Ureter (tissue), 1 donor: ENCODE measurements at regions not wholly inside any gene's neighbourhood (a gene's known extent, or its start where the extent isn't known, plus 50 kb on each side); places are given as distances from the start of the nearest gene placed in this dataset.
A peak's percentile ranks its signal among the peaks of the same experiment; 100 is the strongest.

Source experiments
- DNase-seq: peaks from one replicate; pipeline ENCODE4 v3.0.0-alpha.2; 2020; ENCODE audit warnings: low spot score
- donor health status: DM: yes; HTN: yes; CAD: no.

DNA sequence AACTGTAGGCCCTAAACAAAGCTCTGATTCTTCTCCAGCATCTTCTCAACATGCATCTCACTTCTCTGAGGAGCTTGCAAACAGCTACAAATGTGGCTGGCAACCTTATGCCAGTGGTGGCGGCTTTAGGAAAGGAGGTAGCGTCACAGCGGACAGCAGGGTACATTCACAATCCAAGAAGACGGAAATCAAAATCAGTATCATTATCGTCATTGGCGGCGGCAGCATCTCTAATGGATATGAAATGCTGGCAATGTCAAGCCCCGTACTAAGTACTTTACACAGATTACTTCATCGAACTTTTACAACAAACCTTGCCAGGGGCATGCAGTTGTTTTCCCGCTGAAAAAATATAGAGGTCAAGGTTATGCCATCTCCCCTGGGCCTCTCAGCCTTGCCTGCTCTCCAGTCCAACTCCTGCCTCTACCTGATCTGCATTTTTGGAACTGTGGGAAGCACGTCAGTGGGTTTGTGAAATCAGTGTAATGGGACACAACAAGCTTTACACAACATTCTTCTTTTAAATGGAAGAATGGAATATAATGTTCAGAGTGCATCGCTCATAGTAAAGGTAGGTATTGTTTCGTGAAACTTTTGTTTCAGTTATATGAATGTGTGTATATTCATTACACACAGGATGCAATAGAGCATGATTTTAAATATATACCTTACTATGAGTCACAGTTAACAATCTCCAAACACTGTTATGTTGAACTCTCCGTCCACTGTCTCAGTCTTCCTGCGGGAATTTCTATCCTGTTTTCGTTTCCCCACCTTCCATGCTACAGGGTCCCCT is 152.9 kb downstream of the TTC32 start:
- DNase-seq, result no peak

DNA sequence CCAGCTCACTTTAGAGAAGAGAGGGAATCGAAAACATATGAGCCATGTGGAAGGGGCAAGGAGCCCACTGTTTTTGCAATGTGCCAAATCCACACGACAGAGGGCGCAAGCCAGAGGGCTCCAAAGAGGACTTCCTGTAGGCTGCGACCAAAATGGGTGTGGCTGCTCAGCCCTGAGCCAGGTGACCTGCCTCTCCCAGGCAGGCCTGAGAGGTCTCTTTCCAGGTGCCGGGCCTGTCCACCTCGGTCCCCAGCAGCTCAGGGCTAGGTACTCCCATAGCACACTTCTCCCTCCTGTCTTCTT is 153.8 kb downstream of the TTC32 start:
- no peak for DNase-seq

DNA sequence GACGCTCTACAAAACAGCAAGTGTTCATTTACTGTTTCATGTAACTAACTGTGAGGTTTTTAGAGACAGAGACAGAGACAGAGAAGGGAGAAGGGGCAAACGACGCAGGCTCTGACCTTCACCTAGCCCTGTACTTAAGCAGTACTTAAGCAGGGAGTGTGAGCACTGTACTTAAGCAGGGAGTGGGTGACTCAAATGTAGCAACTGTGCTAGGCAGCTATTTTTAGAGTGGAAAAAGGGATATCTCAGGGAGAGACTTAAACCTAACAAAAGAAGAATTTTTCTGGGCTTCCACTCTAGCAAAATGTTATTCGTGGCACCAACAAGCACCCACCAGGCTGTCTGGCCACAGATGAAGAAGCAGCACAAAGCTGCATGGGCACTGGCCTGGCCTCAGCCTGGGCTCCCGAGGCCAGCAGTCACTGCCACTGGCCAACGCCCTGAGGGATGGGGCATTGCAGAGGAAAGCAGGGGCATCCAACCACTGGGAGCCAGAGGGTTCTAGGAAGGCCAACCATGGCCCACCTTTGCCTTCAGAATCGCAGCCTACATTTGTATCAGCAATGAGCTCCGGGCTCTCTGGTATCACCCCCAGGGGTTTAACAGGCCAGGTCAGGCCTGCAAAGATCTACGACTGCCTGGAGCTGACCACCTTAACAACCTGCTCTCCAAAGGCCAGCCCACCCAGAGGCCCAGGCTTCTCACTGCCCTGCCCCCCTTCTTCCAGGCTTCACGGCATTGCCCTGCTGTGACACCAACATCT is 154.3 kb downstream of the TTC32 start:
- DNase-seq, result no peak

DNA sequence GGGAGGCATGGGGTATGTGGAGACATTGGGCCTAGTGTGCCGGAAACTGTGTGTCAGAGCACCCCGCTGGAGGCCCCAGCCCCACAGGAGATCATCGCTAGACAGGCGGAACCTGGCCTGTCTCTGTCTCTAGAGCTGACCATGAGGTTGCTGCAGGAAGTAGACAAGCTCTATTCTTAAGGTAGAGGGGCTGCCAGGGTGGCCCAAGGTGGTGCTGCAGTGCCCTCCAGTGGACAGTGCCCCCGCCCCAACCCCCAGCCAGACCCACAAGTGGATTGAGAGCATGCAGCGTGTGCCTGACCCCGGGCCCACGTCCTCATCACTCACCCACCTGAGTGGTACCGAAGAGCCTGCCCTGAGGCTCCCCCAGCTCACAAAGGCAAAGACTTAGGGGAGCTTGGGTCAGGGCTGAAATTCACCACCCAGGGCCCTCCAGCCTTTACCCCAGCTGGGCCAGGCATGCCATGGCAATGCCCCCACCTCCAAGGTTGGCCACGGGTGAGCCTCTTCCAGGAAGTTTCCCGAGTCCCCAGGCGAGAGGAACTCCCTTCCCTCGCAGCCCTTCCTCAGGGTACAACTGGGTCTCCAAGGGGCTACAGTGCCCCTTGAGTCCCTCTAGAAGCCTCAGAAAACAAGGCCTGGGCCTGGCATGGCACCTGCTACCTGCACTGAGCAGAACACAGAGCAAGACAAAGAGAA is 155.0 kb downstream of the TTC32 start:
- no peak for DNase-seq

DNA sequence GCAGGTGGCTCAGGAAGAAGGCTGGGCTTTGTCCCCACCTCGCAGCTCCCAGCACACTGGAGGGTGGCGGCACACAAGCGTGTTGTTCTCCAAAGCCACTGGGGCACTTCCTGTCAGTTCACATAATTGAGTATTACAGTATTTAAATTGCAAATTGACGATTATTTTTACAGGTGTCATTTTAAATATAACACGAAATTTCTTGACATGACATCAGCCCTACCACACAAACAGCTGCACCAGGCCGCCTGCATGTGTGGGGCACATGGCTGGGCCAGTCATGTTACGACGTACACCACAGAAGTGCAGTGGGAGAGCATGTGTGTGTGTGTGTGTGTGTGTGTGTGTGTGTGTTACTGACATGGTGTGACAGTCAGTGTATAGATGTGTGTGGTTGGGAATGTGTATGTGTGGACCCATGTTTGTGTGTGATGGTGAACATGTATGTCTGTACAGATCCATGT is 155.6 kb downstream of the TTC32 start:
- no peak for DNase-seq

DNA sequence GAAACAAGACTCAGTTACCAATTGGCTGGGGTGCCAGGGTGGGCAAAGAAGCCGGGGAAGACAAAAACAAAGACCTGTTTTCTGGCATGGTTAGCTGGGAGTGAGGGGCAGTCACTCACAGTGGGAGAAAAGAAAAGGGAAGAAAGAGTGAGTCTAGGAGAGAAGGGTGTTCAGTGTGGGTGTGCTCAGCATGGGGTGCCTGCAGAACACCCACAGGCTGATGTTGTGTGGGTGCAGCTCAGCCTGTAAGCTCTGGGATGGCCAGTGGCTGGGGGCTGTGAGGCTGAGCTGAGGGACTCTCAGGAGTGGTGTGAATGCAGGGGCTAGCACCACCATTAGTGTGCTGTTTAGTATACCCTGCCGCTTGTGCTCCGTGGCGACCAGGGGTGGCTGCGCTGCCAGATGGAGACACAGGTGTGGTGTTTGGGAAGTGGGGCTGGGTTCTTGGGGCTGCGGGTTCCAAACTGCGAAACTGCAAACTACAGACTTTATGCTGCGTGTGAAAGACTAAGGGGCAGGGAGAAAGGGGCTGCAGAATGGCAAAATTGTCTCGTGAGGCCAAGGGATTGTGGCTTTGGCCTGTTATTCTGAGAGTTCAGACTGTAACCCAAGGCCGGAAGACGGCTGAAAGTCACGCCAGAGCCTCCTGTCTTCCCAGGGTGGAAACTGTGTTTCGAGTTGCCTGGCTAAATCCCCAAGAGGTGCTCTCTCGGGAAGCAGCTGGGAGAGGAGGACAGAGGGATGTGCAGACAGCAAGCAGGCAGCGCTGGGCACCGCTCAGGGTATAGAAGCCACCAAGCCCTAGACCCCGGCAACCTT is 156.3 kb downstream of the TTC32 start:
- DNase-seq, result no peak

DNA sequence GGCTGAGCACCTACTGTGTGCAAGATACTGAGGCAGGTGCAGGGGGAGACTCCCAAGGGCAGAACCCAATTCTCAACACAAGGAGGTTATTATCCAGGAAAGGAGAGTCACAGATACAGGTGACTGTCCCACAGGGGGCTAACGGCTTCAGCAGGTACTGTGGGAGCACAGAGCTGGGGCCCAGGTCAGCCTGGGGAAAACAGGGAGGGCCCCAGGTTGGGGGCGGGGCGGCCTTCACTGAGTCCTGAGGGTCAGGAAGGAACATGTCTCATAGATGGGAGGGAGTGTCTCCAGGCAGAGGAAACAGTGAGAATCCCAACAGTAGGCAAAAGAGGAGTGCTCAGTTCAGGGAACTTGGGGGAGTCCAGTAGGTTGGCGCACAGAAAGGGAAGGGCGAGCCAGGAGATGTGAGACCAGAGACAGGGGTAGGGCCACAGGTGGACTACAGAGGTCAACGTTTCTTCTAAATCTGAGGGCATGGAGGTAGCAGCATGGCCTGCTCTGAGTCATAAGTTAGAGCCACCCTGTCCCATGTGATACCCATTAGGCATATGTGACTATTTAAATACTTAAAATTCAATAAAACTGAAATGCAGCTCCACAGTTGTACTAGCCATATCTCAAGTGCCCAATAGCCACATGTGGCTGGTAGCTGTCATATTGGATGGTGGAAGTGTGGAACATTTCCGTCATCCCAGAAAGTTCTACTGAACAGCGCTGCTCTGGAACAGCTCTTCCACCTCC is 157.2 kb downstream of the TTC32 start:
- DNase-seq, result no peak

DNA sequence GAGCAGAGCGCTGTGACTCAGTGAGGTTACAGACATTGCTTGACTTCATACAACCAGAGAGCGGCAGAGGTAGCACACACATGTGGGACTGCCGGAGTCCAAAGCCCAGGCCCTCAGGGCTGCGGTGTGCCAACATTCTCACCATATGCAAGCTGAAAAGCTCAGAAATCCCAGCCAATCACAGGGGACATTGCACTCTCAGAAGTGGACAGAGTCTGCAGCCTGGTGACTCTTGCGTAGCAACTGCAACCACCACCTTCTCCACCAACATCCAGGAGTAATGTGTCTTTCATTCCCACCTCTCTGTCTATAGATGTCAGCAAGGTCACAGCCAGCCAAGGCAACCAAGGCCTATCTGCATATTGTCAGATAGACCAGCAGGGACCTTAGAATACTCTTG is 158.1 kb downstream of the TTC32 start:
- no peak for DNase-seq

DNA sequence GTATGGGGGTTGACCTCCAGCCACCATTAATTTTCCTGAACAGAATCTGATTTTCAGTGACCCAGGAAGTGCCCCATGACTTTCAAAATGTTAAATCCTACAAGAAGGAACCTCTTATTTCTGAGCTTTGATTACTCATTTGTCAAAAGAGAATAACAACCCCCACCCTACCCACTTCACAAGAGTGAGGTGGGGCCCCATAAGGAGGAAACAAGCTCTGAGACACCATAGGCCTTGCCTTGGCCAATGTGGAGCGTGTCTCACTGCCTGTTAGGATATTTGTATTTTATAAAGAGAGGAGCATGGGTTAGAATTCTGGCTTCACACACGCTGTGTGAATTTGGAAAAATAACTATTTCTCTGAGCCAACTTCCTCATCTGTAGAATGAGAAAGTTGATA is 158.9 kb downstream of the TTC32 start:
- DNase-seq, result no peak

DNA sequence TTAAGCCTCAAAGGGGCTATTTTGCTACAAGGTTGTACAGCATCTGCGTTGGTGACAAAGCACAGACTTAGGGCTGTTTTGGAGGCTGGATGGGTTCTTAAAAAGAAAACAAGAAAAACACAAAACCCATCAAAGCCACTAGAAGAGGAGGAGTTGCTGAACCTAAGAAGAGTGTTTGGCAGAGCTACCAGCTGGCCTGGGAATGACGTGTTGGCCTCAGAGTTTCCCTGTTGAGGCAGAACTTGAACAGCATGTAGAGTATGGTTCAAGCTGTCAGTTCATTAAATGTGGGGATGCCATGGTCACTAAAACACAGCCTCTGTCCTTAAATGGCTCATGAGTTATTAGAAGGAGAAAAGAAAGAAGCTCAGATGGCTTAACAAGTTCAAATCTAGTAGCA is 162.5 kb downstream of the TTC32 start:
- no peak for DNase-seq

DNA sequence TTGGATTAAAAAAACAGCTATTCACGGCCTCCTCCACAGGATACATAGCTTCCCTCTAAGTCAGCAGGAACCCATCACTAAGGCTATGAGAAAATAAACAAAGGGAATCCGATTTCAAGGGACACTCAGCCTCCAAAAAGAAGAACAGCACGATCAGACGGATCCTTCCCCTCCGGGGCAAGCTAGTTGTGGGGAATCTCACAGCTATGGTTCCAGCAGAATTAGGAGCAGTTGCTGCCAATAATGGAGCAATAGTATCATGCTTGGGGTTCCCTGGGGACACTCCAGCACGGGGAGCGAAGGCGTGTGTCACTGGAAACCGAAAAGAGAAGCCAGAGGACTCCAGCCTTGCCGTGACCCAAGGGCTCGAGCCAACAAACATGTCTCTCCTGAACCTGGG is 163.1 kb downstream of the TTC32 start:
- peak; percentile 57 for DNase-seq

DNA sequence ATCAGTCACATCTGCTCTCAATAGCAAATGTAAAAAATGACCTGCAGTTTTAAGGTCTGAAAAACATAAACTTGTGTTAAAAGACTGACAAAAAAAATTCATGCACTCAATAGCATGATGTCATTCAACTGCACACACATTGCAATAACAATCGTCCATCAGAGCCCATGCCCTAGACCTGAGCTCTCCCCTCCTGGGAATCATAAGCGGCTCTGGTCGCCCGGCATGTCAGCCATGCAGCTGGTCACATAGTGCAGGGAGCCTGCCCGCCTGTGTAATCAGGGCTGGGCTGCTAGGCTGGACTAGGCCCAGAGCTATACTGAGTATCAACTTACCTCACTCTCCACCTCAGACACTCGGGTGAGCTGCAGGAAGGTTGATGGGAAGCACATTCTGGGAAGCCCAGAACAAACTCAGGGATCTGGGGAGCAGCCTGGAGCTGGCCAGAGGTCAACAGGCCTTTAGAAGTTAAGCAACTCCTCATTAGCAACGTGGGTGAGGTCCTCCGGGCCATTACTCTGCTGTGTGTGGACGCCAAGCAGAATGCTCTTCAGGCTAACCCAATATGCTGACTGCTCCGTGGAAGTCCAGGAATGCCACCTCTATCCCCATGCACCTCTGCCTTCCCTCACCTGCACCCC is 165.5 kb downstream of the TTC32 start:
- DNase-seq, result no peak

DNA sequence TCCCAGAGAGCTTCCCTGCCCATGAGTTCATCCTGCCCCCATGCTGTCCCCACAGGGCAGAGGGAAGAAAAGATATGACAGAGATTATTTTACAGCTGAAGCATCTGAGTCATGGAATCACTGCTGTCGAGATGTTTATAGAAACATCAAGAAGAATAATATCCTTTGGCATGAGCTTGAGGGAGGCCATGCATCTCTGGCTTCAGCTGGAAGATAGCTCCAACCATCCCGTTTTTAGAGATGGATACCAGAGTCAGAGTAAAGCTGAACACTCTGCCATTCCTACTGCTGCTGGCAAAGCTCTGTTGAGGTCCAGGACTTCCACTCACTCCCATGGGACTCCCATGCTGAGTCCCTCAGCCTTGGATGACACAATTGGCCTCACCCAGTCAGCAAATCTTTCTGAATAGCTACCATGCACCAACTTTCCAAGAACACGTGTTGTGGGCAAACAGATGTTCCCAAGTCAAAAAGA is 167.8 kb downstream of the TTC32 start:
- DNase-seq, result no peak

DNA sequence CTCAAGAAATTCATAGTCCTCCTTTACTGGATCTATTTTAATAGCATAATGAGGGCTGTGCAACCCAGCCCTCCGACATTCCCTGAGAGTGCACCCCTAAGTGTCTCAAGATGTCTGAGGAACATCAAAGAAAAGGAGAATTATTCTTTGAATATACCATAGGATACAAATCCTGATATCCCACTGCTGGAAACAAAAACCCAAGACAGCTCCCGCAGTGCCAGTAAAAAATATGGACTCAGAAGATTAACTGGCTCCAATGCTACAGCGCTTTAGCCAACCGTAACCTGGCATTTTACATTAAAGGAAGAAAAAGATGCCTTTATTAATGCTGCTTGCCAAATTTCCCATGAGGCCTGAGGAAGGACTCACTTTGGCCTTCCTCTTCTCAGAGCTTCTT is 168.4 kb downstream of the TTC32 start:
- no peak for DNase-seq

DNA sequence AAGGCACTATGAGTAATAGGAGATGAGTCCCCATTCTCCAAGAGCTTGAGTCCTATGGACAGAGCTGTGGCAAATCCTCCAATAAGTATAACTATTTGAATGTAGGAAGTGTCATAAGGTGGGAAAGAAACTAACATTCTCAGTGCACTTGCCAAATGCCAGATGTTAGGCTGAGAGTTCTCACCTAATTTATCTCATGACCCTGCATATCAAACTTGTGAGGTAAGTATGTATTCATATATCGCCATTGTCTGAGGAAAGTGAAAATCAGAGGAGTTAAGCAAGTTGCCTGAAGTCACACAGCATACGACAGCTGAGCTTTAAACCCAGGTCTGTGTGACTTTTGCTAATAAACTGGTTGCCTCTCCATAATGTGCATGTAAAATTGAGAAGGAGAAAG is 169.5 kb downstream of the TTC32 start:
- DNase-seq, result no peak

DNA sequence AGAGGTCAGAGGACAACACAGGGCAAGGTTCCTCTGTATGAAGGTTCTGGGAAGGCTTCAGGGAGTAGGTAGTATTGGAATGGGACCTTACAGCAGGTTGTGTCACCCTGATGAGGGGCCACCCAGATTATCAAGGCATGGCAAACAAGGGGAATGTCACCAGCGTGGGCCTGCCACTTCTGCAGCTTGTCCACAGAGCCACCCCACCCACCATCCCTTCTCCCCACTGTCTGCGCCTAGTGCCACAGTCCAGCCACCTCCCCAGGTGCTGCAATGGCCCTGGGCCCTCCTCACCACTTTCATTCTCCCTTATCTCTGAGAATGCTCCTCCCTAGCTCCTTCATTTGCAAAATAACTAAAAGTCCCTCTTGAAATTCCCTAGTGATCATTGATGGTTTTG is 170.3 kb downstream of the TTC32 start:
- no peak for DNase-seq

DNA sequence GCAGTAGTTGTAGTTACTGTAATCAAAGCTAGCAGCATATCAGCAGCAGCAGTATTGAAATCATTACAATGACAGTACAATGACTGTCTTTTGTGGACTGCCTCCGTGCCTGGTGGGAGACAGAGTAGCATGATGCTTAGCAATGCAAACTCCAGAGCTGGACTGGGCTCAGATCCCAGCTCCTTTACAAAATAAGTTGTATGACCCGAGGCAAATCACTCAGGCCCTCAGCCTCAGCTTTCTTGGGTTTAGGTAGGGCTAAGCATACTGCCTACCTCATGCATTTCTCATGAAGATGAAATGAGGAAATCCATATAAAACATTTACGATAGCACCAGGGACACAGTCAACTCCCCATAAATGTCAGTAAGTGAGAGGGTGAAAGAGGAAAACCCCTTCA is 170.7 kb downstream of the TTC32 start:
- DNase-seq, result no peak

DNA sequence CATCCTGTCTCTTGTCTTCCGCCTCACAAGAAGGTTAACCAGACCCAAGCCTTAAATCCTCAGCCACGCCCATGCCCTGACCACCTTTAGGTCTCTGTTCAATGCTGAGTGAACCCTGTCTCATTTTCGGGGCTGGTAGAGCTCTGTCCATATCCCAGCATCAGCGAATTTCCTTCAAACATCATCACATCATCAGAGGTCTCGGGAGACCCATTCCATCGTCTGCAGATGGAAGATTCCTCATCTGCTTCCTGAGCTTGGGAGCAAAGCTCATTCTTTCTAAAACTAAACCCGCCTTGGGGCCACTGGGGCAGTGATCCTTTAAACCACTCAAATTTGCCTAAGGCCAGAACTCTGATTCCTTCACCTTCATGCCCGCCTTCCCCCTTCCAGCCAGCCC is 173.7 kb downstream of the TTC32 start:
- DNase-seq, result no peak

DNA sequence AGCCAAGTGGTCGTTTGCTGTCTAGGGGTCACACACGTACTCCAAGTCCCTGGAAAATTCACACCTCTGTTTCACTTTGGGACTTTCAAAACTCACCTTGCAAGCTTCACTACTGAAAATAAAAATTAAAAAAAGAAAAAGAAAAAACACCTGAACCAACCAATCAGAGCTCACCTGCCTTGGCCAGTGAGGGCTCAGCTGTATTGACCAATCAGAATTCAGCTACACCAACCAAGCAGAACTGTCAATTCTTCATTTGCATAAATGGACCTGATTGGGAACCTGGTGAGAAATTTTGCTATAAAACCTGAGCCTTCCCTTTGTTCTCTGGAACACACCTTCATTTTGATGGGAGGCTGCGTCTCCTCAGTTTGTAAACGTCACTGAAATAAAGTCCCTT is 176.4 kb downstream of the TTC32 start:
- no peak for DNase-seq

DNA sequence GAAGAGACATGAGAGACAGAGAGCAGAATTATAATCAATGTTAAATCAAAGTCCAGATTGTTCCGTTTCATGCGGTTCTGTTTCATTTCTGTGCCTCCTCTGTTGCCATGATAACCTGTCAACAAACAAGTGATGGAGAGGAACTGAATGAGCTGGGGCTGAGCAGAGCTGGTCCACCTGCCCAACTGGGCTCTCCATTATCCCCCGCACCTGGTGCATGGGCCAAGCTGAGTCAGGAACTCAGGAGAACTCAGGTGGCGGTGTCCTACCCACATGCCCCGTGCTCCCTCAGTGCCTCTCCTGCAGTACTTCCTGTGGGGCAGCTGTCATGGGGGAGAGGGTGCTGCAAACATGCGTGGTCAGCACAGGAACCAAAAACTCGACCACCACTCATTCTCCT is 178.8 kb downstream of the TTC32 start:
- no peak for DNase-seq

DNA sequence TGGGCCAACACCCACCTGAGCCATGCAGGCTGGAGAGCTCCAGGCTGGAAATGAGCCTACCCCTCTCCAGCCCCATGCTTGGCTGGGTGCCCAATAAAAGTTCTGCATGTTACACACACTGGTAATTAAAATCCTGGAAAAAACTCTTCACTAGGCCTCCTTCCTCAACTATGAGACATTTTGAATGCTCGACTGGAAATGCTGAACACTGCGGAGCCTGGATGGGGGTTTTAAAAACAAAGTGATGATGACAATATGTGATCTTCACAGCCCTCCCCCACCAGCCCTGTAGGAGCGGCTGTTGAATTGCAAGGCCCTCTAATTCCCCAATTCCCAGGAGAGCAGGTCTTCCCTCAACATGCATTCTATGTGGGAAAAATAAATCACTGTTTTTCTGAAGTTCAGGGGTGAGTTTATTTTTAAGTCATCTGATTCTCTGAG is 179.2 kb downstream of the TTC32 start:
- DNase-seq, result no peak
